HG03575 (cell line): ENCODE measurements at regions not wholly inside any gene's neighbourhood (a gene's known extent, or its start where the extent isn't known, plus 50 kb on each side); places are given as distances from the start of the nearest gene placed in this dataset.

ENCODE experiments used
- ATAC-seq: cut with Tn5 transposase; IDR thresholded peaks from one replicate; pipeline ENCODE4 v1.9.1; 2021; ENCODE audit not compliant: unreplicated experiment, insufficient number of reproducible peaks, low FRiP score; ENCODE audit errors: extremely low read depth

DNA sequence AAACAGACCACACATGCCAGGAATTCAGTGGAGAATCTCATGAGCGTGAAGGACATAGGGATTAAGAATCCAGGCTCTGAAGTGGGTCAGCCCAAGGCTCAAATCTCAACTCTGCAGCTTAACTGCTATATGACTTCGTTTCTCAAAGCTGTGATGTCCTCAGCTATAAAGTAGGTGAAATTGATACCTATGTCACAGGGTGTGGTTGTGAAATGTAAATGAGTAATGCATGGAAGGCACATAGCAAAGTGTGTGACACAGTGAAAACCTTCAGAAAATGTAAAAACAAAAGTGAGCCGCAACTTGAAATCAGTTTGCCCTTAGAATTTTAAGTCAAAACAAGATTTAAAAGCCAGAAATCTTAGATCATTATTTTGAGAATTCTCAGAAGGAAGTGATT lies 145.7 kb upstream of the PRMT6 start:
- no peak for ATAC-seq

GRCh38 chr1:106912131-106912530 lies 144.3 kb upstream of the PRMT6 start:
- ATAC-seq: no peak

DNA sequence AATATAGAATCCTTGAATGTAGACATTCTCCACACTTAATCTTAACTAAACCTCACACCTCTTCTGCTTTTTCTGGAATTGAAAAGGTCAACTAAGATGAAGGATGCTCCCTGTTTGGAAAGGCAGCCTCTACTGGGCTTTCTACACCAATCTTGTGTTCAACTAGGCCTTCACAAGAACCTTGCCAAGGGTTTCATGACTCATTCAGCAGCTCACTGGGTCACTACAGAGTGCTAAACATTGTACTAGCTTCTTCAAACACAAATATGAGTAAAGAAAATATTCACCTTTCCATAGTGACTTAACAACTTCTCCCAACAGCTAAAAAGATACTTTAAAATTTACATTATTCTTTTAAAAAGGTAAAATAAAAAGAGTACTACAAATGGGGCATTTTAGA lies 135.3 kb upstream of the PRMT6 start:
- ATAC-seq: no peak

DNA sequence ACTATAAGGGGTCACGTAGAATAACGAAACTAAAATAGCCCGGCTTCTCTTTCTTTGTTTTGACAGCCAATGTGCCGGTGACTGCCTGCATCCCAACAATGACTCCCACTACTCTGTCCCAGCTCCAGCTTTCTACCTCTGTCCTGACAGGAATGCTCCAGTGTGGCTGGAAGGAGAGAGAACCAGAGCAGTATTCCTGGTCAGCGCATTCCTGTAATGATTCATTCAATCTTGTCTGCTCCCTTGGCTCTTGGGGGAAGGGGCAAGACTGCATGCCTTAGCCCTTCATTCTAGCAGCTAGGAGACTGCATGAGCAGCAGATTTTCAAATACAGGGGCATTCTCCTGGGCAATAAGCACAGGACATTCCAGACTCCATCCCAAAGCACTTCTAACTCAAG lies 132.1 kb upstream of the PRMT6 start:
- no peak for ATAC-seq

GRCh38 chr1:106925750-106926149 lies 130.7 kb upstream of the PRMT6 start:
- no peak for ATAC-seq

DNA sequence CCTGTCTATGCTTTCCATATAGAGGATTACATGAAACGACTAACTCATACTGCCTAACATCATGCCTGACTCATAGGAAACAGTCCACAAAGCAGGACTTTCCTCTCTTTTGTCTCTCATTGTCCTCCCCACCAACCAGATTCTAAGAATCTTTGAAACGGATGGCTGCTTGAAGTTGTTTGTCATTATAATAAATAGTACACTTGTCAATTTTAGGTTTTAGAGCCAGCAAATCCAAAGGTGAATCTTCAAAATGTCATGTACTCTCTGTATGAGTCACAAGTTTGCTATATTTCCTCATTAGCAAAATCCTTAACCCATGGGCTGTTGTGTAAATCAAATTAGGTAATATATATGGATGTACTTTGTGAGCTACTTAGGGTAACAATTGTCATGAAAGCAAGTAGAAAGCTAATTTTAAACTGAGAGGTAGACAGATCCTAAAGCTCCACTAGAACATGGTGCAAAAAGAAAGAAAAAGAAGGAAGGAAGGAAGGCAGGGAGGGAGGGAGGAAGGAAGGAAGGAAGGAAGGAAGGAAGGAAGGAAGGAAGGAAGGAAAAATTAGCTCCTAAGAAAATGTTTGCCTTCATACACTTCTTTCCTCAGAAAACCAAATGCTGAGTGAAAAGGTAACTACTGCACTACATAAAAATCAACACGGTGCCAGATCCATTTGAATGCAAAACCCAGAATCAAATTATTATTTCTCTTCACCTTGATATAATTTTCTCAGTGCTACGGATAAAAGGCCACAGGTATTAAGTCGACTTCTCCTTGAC lies 129.5 kb upstream of the PRMT6 start:
- ATAC-seq: no peak

DNA sequence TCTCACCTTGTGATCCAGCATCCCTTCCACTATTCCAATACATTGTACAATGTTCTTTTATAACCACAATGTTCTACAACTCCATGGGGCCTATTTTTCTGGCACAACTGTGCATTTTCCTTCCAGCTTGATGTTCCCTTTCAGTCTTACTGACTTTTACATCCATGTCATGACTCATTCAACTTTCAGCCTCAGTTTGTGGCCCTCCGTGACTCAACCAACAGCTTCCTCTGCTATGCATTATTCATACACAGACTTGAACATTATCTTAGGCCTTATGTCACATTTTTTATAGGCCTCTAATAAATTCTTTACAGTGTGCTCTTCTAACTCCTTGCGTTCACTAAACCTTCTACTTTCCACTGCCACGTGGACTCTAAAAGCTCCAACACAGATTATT lies 119.4 kb upstream of the PRMT6 start:
- no peak for ATAC-seq

- no peak for ATAC-seq
These were observed 111.8 kb upstream of the PRMT6 start for GRCh38 chr1:106944721-106945120.

DNA sequence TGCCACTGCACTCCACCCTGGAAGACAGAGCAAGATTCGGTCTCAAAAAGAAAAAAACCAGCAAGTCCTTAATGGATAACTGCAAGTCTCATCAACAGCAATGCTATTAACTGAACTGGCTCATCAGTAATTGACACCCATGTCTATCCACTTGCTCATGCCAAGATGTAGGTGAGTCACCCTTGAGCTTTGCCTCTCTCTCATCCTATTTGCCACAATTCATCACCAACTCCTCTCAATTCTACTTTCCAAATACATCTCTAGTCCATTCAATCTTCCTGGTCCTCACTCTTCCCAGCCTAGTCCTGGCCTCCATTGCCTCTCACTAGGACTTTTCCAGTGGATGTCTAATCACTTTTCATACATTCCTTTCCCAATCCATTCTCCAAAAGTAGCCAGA lies 103.7 kb upstream of the PRMT6 start:
- no peak for ATAC-seq

DNA sequence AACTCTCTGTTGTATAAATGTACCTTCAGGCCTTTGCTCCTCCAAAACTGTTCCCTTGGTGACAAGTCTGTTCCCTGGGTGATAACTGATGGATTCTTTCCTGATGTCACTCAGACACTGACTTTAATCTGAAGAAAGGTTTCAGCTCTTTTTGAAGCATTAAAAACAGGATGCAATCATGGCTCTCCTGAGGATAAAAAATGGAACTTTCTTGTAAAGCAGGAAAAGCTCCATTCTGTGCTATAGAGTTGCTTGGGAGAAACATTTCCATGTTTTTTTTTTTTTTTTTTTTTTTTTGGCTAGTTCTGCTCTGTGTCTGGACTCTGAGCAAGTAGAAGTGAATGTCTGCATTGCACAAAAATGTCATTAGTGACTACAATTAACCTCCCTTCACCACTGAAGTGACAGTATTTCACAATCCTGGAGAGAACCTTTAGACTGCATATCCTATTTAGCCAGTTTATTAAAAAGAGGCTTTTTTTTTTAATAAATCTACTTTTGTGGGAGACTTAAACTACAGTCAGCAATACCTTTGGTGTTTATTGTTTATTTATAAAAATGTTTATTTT lies 101.7 kb upstream of the PRMT6 start:
- ATAC-seq: no peak

- ATAC-seq: no peak
These were observed 99.8 kb upstream of the PRMT6 start for GRCh38 chr1:106956721-106957120.

GRCh38 chr1:106957795-106958194 lies 98.7 kb upstream of the PRMT6 start:
- ATAC-seq: no peak

GRCh38 chr1:106960412-106960811 lies 96.1 kb upstream of the PRMT6 start:
- ATAC-seq: no peak

DNA sequence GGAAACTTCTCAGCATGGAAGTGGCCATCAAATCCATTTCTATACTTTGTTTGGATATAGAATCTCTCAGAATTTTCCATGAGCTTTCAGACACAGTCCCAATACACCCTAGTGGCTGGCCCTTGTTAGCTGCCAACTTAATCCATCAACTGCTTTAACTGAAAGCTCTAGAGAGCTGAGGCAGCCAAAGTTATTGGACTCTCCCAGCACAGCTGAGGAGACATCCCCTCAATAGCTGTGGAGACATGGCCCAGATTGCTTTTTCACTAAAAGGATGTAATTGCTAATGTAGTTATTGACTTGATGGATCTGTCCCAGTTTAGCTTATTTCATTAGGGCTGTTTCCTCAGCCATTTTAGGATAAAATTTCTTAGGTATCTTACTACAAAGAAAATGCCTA lies 94.8 kb upstream of the PRMT6 start:
- ATAC-seq: no peak

DNA sequence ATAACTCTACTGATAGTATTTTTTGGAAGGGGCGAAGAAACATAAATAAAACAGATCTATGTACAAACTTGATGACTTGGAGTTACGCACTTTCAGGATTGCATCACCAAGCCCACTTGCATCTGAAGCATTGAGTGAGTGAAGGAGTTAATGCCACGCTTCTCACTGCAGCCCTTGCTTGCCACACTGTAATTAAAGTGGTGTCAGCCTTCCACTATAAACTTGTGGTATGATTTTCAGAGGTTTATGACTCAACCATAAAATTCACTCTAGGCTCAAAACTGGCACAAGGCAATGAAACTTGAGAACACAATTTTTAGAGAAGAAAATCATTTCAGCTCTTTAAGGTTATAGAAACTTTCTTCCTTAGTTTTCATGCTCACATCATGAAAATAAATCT lies 93.9 kb upstream of the PRMT6 start:
- ATAC-seq: no peak

DNA sequence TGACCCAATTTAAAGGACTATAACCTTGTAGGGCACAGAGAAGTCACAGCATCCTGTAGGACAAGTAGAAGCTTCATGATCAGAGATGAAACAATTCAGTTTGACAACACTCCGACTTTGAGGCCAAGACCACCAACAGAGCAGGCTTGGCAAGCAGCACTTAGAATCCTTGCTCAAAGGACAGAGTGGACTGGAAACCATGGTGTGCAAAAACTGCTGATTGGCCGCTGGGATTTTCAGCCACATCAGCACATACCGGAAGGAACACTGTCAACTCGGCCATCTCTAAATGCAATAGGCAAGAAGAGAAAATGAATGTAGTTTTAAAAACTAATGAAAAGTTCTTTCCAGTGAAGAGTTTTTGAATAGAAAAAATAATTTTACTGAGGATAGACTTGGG lies 92.0 kb upstream of the PRMT6 start:
- ATAC-seq: no peak

DNA sequence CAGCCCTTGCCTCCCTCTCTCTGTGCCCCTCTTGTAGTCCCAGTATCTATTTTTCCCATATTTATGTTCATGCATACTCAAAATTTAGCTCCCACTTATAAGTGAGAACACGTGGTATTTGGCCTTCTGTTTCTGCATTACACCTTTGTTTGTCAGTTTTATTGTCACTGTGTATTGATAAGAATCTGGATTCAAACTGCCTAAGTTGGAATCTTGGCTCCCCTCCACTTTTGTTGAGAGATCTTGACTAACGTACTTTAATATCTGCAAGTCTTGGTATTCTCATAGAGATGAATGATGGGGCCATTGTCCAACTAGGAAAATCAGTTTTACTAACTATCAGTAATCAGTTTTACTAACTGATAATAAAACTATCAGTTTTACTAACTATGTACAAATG lies 87.8 kb upstream of the PRMT6 start:
- no peak for ATAC-seq

DNA sequence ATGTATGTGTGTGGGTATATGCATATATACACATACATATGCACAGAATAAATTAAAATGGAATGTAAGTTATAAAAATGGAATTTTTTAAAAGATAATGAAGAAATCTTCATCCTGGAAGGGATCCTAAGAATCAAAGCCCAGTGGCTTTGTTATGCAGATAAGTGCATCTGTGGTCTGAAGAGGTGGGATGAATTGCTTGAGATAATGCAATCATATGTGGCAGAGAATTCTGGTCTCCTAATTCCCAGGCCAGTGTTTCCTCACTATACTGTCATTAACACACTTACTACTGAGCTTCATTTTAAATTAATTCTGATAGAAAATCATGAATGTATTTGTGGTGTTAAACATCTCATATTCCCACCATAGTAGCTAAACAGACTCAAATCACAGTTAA lies 86.7 kb upstream of the PRMT6 start:
- no peak for ATAC-seq

DNA sequence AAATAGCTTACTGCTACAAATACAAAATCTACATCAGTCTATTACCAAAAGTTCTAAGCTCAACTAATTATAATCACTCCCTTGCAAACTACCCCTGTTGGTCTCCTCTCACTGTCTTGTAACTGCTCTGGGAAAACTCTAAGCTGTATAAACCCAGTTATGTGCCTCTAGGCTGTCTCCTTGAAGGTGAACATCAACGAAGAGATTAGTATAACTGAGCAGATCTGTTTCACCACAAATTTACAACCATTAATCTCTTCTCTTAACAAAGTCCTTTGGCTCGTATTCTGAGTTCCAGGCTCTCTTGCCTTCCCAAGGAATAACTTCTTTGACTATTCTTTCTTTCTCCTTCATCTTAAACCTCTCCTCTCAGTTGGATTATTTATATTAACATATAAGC lies 84.4 kb upstream of the PRMT6 start:
- ATAC-seq: no peak

DNA sequence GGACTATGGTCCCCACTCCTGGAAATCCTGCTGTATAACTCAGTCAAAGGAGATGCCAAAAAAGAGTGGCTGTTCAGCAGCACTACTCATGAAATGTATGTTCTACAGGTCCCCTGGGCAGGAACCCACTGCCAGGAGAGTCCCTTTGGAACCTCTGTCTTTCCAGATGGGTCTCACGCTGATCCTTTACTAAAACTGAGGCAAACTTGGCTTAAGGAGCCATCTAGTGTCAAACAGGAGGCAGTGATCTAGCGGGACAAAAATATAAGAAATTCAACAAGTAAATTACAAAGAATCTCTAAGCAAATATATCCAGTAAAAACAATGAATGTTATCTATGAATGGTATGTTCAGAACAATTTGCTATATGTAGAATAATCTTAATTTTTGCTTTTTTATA lies 80.5 kb upstream of the PRMT6 start:
- ATAC-seq: no peak
